Vagina (tissue), 2 donors: ENCODE measurements at regions not wholly inside any gene's neighbourhood (a gene's known extent, or its start where the extent isn't known, plus 50 kb on each side); places are given as distances from the start of the nearest gene placed in this dataset.

Source experiments
- POLR2A ChIP-seq, 2 donors: fragments of 450-650 bp; IDR thresholded peaks; one replicate each; pipeline ENCODE4 v1.6.1; 2017; ENCODE audit warnings: antibody characterized with exemption in 2 of 2, mild to moderate bottlenecking in 2 of 2, moderate library complexity in 2 of 2
- POLR2AphosphoS5 ChIP-seq, 2 donors: sonication (generic); formaldehyde crosslinking; IDR thresholded peaks; one replicate each; pipeline ENCODE4 v1.9.0; 2017; ENCODE audit warnings: antibody characterized with exemption in 2 of 2, mild to moderate bottlenecking in 2 of 2, low read depth in 1 of 2; ENCODE audit not compliant: insufficient read depth in 1 of 2

- TF ChIP-seq POLR2AphosphoS5 (IDR thresholded peaks at IDR 0.05; ENCODE audit: insufficient read depth in 1 of 2, low read depth in 1 of 2) = no peak
- TF ChIP-seq POLR2A (IDR thresholded peaks at IDR 0.05) = no peak
Observed at GRCh38 chr2:147473075-147473474, 371.8 kb upstream of the ACVR2A start.
